Memory B cell (primary cell): ENCODE measurements at regions not wholly inside any gene's neighbourhood (a gene's known extent, or its start where the extent isn't known, plus 50 kb on each side); places are given as distances from the start of the nearest gene placed in this dataset.

ENCODE experiments used
- ATAC-seq: fragments of 150-1000 bp; cut with Tn5 transposase; 2 replicates; pipeline ENCODE4 v1.10.0; 2021; ENCODE audit warnings: low read depth, mild to moderate bottlenecking, moderate library complexity
- DNase-seq, 2 donors: peaks; one replicate each; pipeline ENCODE4 v3.0.0; 2022; ENCODE audit warnings: low spot score in 2 of 2
- H3K27ac Mint-ChIP-seq: one replicate; pipeline ENCODE4 v1.8.0; 2022; ENCODE audit warnings: mild to moderate bottlenecking, moderate library complexity, mixed read lengths
- H3K27me3 Mint-ChIP-seq: one replicate; pipeline ENCODE4 v1.8.0; 2022; ENCODE audit warnings: mixed read lengths
- H3K36me3 Mint-ChIP-seq: one replicate; pipeline ENCODE4 v1.8.0; 2022; ENCODE audit warnings: mild to moderate bottlenecking, mixed read lengths
- H3K4me1 Mint-ChIP-seq: one replicate; pipeline ENCODE4 v1.8.0; 2022; ENCODE audit warnings: mixed read lengths
- H3K4me3 Mint-ChIP-seq: one replicate; pipeline ENCODE4 v1.8.0; 2022; ENCODE audit warnings: mild to moderate bottlenecking, moderate library complexity, mixed read lengths
- H3K9me3 Mint-ChIP-seq: one replicate; pipeline ENCODE4 v1.8.0; 2022; ENCODE audit warnings: mixed read lengths

- Mint-ChIP-seq H3K4me1 (no peaks in the 10 kb centered on the region), H3K4me3 (no peak overlapping the region), H3K27ac (no peak overlapping the region), H3K27me3 (peaks cover 14% of the 10 kb centered on the region), H3K9me3 (no peaks in the 10 kb centered on the region), H3K36me3 (no peaks in the 10 kb centered on the region)
- DNase-seq (no peak), ATAC-seq (no peak)
These were observed 168.8 kb upstream of the B3GALT2 start for GRCh38 chr1:193355178-193355577.

DNA sequence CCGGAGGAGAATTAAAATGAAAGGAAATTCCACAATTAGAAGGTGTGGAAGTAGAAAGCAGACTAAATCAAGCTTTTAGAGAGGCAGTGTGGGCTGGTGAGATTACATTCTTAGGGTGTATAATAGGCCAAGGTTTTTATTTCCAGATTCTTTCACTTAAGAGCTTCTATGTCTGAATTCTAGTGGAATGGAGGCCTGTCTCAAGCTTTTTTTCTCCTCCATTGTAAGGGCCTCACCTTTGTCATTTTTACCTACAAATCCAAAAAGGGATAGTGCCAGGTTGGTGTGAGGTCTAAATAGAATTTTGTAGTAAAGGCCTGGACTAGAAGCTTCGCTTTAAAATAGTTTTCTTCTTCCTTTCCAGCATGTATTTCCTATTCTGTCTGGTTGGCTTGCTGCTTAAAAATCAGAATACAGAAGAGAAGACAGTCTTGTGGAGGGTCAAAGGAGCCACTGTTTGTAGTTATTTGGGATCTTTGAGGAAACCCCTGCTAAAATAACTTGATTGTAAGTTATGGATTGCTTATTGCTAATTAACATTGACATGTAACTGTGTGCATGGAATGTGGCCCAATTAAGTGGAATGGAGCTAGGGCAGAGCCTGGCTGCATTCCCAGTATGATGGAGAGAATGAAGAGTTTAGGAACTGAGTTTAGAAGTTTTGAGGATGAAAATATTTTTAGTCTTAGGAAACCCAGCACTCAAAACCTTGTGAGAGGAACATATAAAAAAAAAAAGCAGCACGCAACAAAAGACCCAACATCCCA is 162.5 kb upstream of the B3GALT2 start:
- H3K27ac Mint-ChIP-seq: no peak overlapping the region
- H3K36me3 Mint-ChIP-seq: no peaks in the 10 kb centered on the region
- DNase-seq (no peak), ATAC-seq (no peak)
- H3K4me1 Mint-ChIP-seq: no peaks in the 10 kb centered on the region
- no peak overlapping the region for H3K4me3 Mint-ChIP-seq
- H3K9me3 Mint-ChIP-seq: no peaks in the 10 kb centered on the region
- peaks cover 9% of the 10 kb centered on the region for H3K27me3 Mint-ChIP-seq

DNA sequence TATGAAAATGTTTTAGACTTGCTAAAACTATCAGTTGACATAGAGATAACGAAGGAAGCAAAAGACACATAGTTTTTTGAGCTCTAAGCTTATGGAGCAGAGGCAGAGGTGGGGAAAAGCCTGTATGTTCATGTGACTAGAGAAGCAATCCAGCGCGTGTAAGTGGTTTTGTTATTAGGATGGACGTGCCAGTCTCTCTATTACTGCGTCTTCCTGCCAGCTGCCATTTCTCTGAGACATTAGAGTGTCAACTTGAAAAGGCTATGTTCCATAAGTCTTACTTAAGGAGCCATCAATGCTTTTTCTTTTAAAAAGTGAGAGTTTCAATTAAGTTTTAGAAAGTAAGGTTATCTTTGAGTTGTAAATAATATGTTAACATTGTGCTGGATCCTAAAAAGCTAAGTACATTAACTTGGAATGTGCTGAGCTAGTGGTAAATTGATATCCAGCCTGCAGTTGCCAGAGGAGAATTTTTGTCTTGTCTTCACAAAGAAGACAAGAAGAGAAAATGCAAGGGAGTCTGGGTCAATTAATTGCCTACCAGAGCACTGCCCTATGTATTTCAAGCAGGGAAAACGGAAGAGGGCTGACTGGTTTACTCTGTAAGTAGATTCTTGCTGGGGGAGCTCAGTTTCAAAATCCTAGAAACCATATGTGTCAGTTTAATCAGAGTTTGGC is 161.8 kb upstream of the B3GALT2 start:
- Mint-ChIP-seq H3K27ac (no peak overlapping the region), H3K36me3 (no peaks in the 10 kb centered on the region), H3K27me3 (peaks cover 6% of the 10 kb centered on the region), H3K4me3 (no peak overlapping the region), H3K4me1 (no peaks in the 10 kb centered on the region), H3K9me3 (no peaks in the 10 kb centered on the region)
- ATAC-seq (no peak), DNase-seq (no peak)

DNA sequence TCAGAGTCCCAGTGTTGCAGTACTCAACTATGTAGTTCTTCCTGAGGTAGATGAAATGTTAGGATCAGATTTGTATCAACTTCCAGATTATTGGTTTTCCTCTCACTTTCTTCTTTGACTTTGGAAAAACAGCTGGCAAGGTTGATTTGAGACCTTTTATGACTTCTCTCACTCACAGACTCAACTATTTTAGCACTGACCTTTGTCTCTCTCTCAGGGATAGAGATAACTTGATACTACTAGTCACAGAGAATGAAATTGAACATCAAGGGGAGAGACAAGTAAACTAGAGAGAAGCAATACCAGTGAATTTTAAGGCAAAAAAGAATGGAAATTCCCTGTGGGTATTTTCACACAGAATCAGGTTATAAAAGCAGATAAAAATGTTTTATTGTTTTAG is 159.7 kb upstream of the B3GALT2 start:
- no peak for ATAC-seq
- Mint-ChIP-seq H3K36me3 (no peaks in the 10 kb centered on the region), H3K27ac (no peak overlapping the region), H3K4me3 (no peak overlapping the region), H3K4me1 (no peaks in the 10 kb centered on the region), H3K27me3 (no peaks in the 10 kb centered on the region), H3K9me3 (no peaks in the 10 kb centered on the region)
- no peak for DNase-seq

GRCh38 chr1:193342811-193343210 is 156.4 kb upstream of the B3GALT2 start:
- Mint-ChIP-seq H3K27me3 (peaks cover 2% of the 10 kb centered on the region), H3K9me3 (no peaks in the 10 kb centered on the region), H3K36me3 (no peaks in the 10 kb centered on the region), H3K4me3 (no peak overlapping the region), H3K27ac (no peak overlapping the region), H3K4me1 (no peaks in the 10 kb centered on the region)
- DNase-seq (no peak), ATAC-seq (no peak)

- H3K27ac Mint-ChIP-seq: no peak overlapping the region
- DNase-seq (no peak), ATAC-seq (no peak)
- no peaks in the 10 kb centered on the region for H3K4me1 Mint-ChIP-seq
- peaks cover 2% of the 10 kb centered on the region for H3K27me3 Mint-ChIP-seq
- no peaks in the 10 kb centered on the region for H3K9me3 Mint-ChIP-seq
- no peaks in the 10 kb centered on the region for H3K36me3 Mint-ChIP-seq
- H3K4me3 Mint-ChIP-seq: no peak overlapping the region
These were observed 153.9 kb upstream of the B3GALT2 start for GRCh38 chr1:193340331-193340730.

DNA sequence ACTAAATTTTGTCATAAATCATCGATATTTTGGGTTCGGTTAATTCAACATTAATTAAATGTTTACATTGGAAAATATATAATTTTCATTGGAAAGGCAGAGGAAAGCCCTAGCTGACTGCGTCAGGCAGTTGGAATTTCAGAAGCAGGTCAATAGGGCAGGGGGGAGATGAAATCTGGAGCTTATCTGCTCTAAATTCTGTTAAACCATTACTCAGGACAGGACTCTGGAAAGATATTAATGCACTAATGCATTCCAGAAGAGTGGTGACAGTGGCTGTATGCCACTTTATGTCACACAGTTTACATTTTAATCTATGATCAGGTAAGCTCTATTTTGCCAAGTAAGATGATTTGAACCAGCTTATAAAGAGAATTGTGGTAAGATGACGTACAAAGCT is 153.0 kb upstream of the B3GALT2 start:
- H3K36me3 Mint-ChIP-seq: no peaks in the 10 kb centered on the region
- H3K27ac Mint-ChIP-seq: no peak overlapping the region
- peaks cover 3% of the 10 kb centered on the region for H3K9me3 Mint-ChIP-seq
- no peak for DNase-seq
- H3K4me3 Mint-ChIP-seq: no peak overlapping the region
- no peak for ATAC-seq
- peaks cover 2% of the 10 kb centered on the region for H3K27me3 Mint-ChIP-seq
- no peaks in the 10 kb centered on the region for H3K4me1 Mint-ChIP-seq

- Mint-ChIP-seq H3K36me3 (peaks cover 4% of the 10 kb centered on the region), H3K9me3 (peaks cover 8% of the 10 kb centered on the region), H3K4me3 (no peak overlapping the region), H3K27me3 (peaks cover 2% of the 10 kb centered on the region), H3K27ac (no peak overlapping the region), H3K4me1 (no peaks in the 10 kb centered on the region)
- no peak for ATAC-seq
- no peak for DNase-seq
These were observed 151.8 kb upstream of the B3GALT2 start for GRCh38 chr1:193338194-193338593.

DNA sequence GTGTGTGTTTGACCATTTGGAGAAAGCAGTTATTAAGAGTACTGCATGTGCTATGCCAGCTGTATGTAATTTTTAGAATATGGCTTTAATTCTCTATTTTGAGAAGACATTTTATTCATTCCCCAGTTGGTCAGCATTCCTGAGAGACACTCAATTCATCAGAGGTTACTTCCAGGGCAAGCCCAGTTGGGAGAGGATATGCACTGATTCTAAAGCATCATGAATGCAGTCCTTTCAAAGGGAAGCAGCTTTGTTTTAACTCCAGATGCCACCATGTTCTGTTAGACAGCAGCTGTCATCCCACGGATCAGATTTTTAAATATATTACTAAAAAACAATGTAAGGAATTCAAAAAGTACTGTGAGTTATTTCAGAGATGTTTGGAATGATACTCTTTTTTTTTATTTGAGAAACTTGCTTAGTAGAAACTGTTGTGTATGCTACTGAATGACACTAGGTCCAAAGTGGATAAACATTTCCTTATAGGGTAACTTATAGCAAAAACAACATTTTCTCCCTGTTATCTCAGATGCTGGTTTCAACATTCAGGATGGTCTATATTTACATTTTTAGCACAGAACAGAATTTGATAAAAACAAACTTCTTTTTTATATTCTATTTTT is 149.5 kb upstream of the B3GALT2 start:
- H3K27me3 Mint-ChIP-seq: peaks cover 2% of the 10 kb centered on the region
- no peak for DNase-seq
- H3K4me3 Mint-ChIP-seq: no peak overlapping the region

DNA sequence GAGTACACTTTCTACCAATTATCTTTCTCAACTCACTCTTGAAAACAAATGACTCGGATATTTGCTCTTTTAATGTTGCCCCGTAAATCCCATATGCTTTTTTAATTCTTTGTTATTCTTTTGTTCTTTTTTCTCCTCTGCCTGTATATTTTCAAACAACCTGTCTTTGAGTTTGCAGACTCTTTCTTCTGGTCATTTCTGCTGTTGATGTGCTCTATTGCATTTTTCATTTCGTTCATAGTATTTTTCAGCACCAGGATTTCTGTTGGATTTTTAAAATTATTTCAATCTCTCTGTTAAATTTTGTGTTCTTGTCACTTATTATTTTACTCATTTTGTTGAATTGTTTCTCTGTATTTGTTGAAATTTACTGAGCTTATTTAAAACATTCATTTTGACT is 146.8 kb upstream of the B3GALT2 start:
- no peaks in the 10 kb centered on the region for H3K4me1 Mint-ChIP-seq
- H3K27ac Mint-ChIP-seq: no peak overlapping the region
- no peak overlapping the region for H3K4me3 Mint-ChIP-seq
- DNase-seq (no peak), ATAC-seq (no peak)
- H3K9me3 Mint-ChIP-seq: peaks cover 21% of the 10 kb centered on the region
- peaks cover 9% of the 10 kb centered on the region for H3K36me3 Mint-ChIP-seq
- H3K27me3 Mint-ChIP-seq: peaks cover 3% of the 10 kb centered on the region

More for the DNA sequence above, 149.5 kb upstream of the B3GALT2 start:
- no peak for ATAC-seq
- Mint-ChIP-seq H3K4me1 (no peaks in the 10 kb centered on the region), H3K9me3 (peaks cover 14% of the 10 kb centered on the region), H3K36me3 (peaks cover 7% of the 10 kb centered on the region), H3K27ac (no peak overlapping the region)

- DNase-seq (no peak), ATAC-seq (no peak)
- Mint-ChIP-seq H3K27me3 (peaks cover 3% of the 10 kb centered on the region), H3K4me1 (no peaks in the 10 kb centered on the region), H3K4me3 (no peak overlapping the region), H3K27ac (no peak overlapping the region), H3K9me3 (peaks cover 9% of the 10 kb centered on the region), H3K36me3 (peaks cover 2% of the 10 kb centered on the region)
These were observed 139.9 kb upstream of the B3GALT2 start for GRCh38 chr1:193326296-193326695.

- H3K4me3 Mint-ChIP-seq: no peak overlapping the region
- H3K27ac Mint-ChIP-seq: no peak overlapping the region
- H3K36me3 Mint-ChIP-seq: peaks cover 2% of the 10 kb centered on the region
- peaks cover 3% of the 10 kb centered on the region for H3K27me3 Mint-ChIP-seq
- ATAC-seq (no peak), DNase-seq (no peak)
- peaks cover 8% of the 10 kb centered on the region for H3K9me3 Mint-ChIP-seq
- H3K4me1 Mint-ChIP-seq: no peaks in the 10 kb centered on the region
These were observed 139.4 kb upstream of the B3GALT2 start for GRCh38 chr1:193325771-193326170.

DNA sequence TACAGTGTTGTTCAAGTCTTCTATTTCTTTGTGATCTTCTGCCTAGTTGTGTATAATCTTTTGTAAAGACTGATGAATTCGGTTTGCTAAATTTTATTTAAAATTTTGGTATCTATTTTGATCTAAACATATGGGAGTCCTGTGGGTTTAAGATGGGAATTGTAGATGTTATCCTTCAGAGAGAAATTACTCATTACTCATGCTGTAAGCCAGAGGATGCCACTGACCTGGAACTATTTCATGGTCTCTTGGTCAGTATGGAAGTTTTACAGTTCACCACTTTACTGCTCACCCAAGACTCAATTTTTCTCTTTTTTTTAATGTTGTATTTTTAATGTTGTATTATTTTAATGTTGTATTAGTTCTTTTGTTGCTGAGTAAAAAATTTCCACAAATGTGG is 138.6 kb upstream of the B3GALT2 start:
- no peak for DNase-seq
- Mint-ChIP-seq H3K27me3 (peaks cover 3% of the 10 kb centered on the region), H3K4me1 (no peaks in the 10 kb centered on the region), H3K36me3 (peaks cover 2% of the 10 kb centered on the region), H3K9me3 (peaks cover 9% of the 10 kb centered on the region), H3K4me3 (no peak overlapping the region), H3K27ac (no peak overlapping the region)
- no peak for ATAC-seq

DNA sequence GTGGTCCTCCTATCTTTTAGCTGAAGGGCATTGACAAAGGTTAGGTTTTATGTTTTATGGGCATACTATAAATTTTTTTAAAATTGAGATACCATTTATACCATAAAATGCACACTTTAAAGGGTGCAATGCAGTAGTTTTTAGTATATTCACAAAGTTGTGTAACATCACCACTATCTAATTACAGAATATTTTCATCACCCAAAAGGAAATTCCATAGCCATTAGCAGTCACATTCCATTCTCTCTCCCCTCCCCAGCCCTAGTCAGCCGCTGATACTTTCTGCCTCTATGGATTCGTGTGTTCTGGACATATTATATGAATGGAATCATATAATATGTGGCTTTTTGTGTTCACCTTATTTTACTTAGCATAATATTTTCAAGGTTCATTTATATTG is 135.8 kb upstream of the B3GALT2 start:
- no peaks in the 10 kb centered on the region for H3K36me3 Mint-ChIP-seq
- no peak overlapping the region for H3K27ac Mint-ChIP-seq
- H3K9me3 Mint-ChIP-seq: peaks cover 7% of the 10 kb centered on the region
- H3K27me3 Mint-ChIP-seq: no peaks in the 10 kb centered on the region
- H3K4me3 Mint-ChIP-seq: no peak overlapping the region
- no peak for DNase-seq
- H3K4me1 Mint-ChIP-seq: no peaks in the 10 kb centered on the region
- ATAC-seq: no peak
